A549 (cell line): ENCODE measurements at regions not wholly inside any gene's neighbourhood (a gene's known extent, or its start where the extent isn't known, plus 50 kb on each side); places are given as distances from the start of the nearest gene placed in this dataset.

Experiments used
- ATAC-seq, 2 experiments: fragments of 200-7000 bp in 1 of 2; fragments of >200 bp in 1 of 2; cut with Nextera tagmentation in 1 of 2; cut with Tn5 transposase in 1 of 2; 3 replicates each; pipeline versions ENCODE4 v1.8.0 to v1.9.1; 2018 to 2020; ENCODE audit warnings: mild to moderate bottlenecking in 1 of 2, moderate library complexity in 1 of 2
- CTCF ChIA-PET: fragments of 300-600 bp; sonication (Branson Sonifier 250); formaldehyde crosslinking; extraction: SDS; loops from one replicate; lab custom pipeline; 2021; ENCODE audit warnings: antibody characterized with exemption, inconsistent platforms; lab: Yijun Ruan, JAX
- POLR2A ChIA-PET: fragments of 350-600 bp; formaldehyde crosslinking; extraction: SDS; loops from one replicate; lab custom pipeline; 2021; ENCODE audit warnings: antibody characterized with exemption, inconsistent platforms; lab: Yijun Ruan, JAX
- DNase-seq, 2 experiments: peaks; one replicate each; pipeline versions ENCODE4 v3.0.0 to v3.0.0-alpha.2; 2011 to 2016; ENCODE audit warnings: low read depth in 1 of 2, low spot score in 1 of 2
- FAIRE-seq: peaks from 2 replicates; lab custom pipeline; 2011; peaks lifted over from hg19 to GRCh38; lab: Jason Lieb, UNC
- H3K27ac ChIP-seq, 2 experiments: fragments of >200 bp; sonication (Bioruptor Twin); formaldehyde crosslinking; 3 replicates each; pipeline ENCODE4 v1.5.1; 2016 to 2017
- H3K4me1 ChIP-seq: fragments of >200 bp; sonication (Bioruptor Twin); formaldehyde crosslinking; 3 replicates; pipeline ENCODE4 v1.6.1; 2016
- H3K4me2 ChIP-seq: fragments of >200 bp; sonication (Bioruptor Twin); formaldehyde crosslinking; 3 replicates; pipeline ENCODE4 v1.6.1; 2016
- H3K4me3 ChIP-seq: fragments of >200 bp; sonication (Bioruptor Twin); formaldehyde crosslinking; 3 replicates; pipeline ENCODE4 v1.5.1; 2016
- H3K9me3 ChIP-seq: fragments of >200 bp; sonication (Bioruptor Twin); formaldehyde crosslinking; 3 replicates; pipeline ENCODE4 v1.6.1; 2016
- ATOH8 ChIP-seq: fragments of 250-450 bp; sonication (Bioruptor Pico); IDR thresholded peaks from 2 replicates; pipeline ENCODE4 v1.5.0; 2020; ENCODE audit warnings: low read depth, mild to moderate bottlenecking, moderate library complexity
- BCL3 ChIP-seq: fragments of >200 bp; sonication (Bioruptor Twin); formaldehyde crosslinking; IDR thresholded peaks from 3 replicates; pipeline ENCODE4 v1.6.1; 2016
- CBX8 ChIP-seq: fragments of 200-600 bp; sonication (generic); IDR thresholded peaks from 2 replicates; pipeline ENCODE4 v1.6.1; 2016
- CEBPB ChIP-seq, 2 experiments: fragments of >200 bp in 1 of 2; sonication (Bioruptor Twin) in 1 of 2; formaldehyde crosslinking in 1 of 2; IDR thresholded peaks; 2 replicates each; pipeline ENCODE4 v1.6.1; 2012 to 2016
- CHD4 ChIP-seq: fragments of 200-600 bp; sonication (generic); IDR thresholded peaks from 2 replicates; pipeline ENCODE4 v1.6.1; 2016; ENCODE audit warnings: antibody characterized with exemption, mild to moderate bottlenecking, borderline replicate concordance
- ELK1 ChIP-seq: fragments of 150-350 bp; IDR thresholded peaks from 2 replicates; pipeline ENCODE4 v1.6.1; 2014; ENCODE audit warnings: low read depth, mild to moderate bottlenecking, low read length
- EP300 ChIP-seq, 2 experiments: fragments of >200 bp; sonication (Bioruptor Twin); formaldehyde crosslinking; IDR thresholded peaks; 2 replicates in 1 of 2; 3 replicates in 1 of 2; pipeline ENCODE4 v1.6.1; 2016 to 2017
- FOSL2 ChIP-seq, 2 experiments: fragments of 450-650 bp in 1 of 2; fragments of >200 bp in 1 of 2; sonication (Bioruptor Twin) in 1 of 2; formaldehyde crosslinking; IDR thresholded peaks; 2 replicates each; pipeline versions ENCODE4 v1.5.0 to v1.6.1; 2016 to 2020; ENCODE audit warnings: mild to moderate bottlenecking in 1 of 2, moderate library complexity in 1 of 2
- GATA3 ChIP-seq: IDR thresholded peaks from 2 replicates; pipeline ENCODE4 v1.6.1; 2012; ENCODE audit warnings: borderline replicate concordance
- HEYL ChIP-seq: fragments of 250-450 bp; sonication (Bioruptor Pico); IDR thresholded peaks from 2 replicates; pipeline ENCODE4 v1.8.0; 2021; ENCODE audit warnings: mild to moderate bottlenecking, moderate library complexity
- HMGXB4 ChIP-seq: fragments of 250-450 bp; sonication (Bioruptor Pico); IDR thresholded peaks from 2 replicates; pipeline ENCODE4 v1.5.0; 2021; ENCODE audit warnings: mild to moderate bottlenecking, moderate library complexity, borderline replicate concordance
- HOXB5 ChIP-seq: fragments of 250-450 bp; sonication (Bioruptor Pico); IDR thresholded peaks from 2 replicates; pipeline ENCODE4 v1.5.0; 2020; ENCODE audit warnings: mild to moderate bottlenecking, moderate library complexity
- KDM1A ChIP-seq: fragments of 200-600 bp; sonication (generic); IDR thresholded peaks from 2 replicates; pipeline ENCODE4 v1.6.1; 2016; ENCODE audit warnings: low read depth, mild to moderate bottlenecking
- KDM5A ChIP-seq: fragments of 200-600 bp; sonication (generic); IDR thresholded peaks from 2 replicates; pipeline ENCODE4 v1.6.1; 2016; ENCODE audit warnings: antibody characterized with exemption, mild to moderate bottlenecking
- MAFK ChIP-seq: fragments of 450-650 bp; IDR thresholded peaks from 2 replicates; pipeline ENCODE4 v1.6.1; 2014; ENCODE audit not compliant: partially characterized antibody
- MYC ChIP-seq: IDR thresholded peaks from 2 replicates; pipeline ENCODE4 v1.6.1; 2012; ENCODE audit warnings: mild to moderate bottlenecking, inconsistent platforms, low read length, improper control_type of control experiment, borderline replicate concordance
- NFE2L2 ChIP-seq: fragments of 150-350 bp; conservative IDR thresholded peaks from 2 replicates; pipeline ENCODE4 v1.6.1; 2014; ENCODE audit warnings: low read length
- POLR2A ChIP-seq: IDR thresholded peaks from 2 replicates; pipeline ENCODE4 v1.6.1; 2012; ENCODE audit warnings: mild to moderate bottlenecking, low read length
- RAD21 ChIP-seq, 2 experiments: fragments of >200 bp in 1 of 2; sonication (Bioruptor Twin) in 1 of 2; formaldehyde crosslinking in 1 of 2; IDR thresholded peaks in 1 of 2; conservative IDR thresholded peaks in 1 of 2; 2 replicates in 1 of 2; 3 replicates in 1 of 2; pipeline ENCODE4 v1.6.1; 2012 to 2018; ENCODE audit warnings: inconsistent platforms in 1 of 2
- RCOR1 ChIP-seq: fragments of 150-350 bp; IDR thresholded peaks from 2 replicates; pipeline ENCODE4 v1.6.1; 2014; ENCODE audit warnings: antibody characterized with exemption, low read length, low read depth
- RNF2 ChIP-seq: fragments of 200-600 bp; sonication (generic); IDR thresholded peaks from 2 replicates; pipeline ENCODE4 v1.6.1; 2016; ENCODE audit warnings: low read depth, mild to moderate bottlenecking, antibody characterized with exemption, moderate library complexity, borderline replicate concordance
- SMC3 ChIP-seq: fragments of >200 bp; sonication (Bioruptor Twin); formaldehyde crosslinking; IDR thresholded peaks from 3 replicates; pipeline ENCODE4 v1.6.1; 2018; ENCODE audit warnings: inconsistent platforms
- ZFP36 ChIP-seq: fragments of 450-650 bp; IDR thresholded peaks from 2 replicates; pipeline ENCODE4 v1.6.1; 2014; ENCODE audit warnings: borderline replicate concordance; ENCODE audit not compliant: partially characterized antibody
- WGBS: methylation state at CpG from one replicate; pipeline ENCODE4 v1.1.6; 2017; ENCODE audit errors: missing lambda C conversion rate; 5-methylcytosine and 5-hydroxymethylcytosine counted together
- TF ChIP-seq, protein P1 (sequence below): IDR thresholded peaks from 2 replicates; pipeline ENCODE4 v1.6.1; 2012; ENCODE audit warnings: low read depth, borderline replicate concordance
- TF ChIP-seq, protein P2 (sequence below): IDR thresholded peaks from 2 replicates; pipeline ENCODE4 v1.6.1; 2012
- TF ChIP-seq, protein P3 (sequence below): fragments of >200 bp; sonication (Bioruptor Twin); formaldehyde crosslinking; IDR thresholded peaks from 2 replicates; pipeline ENCODE4 v1.6.1; 2016

DNA sequence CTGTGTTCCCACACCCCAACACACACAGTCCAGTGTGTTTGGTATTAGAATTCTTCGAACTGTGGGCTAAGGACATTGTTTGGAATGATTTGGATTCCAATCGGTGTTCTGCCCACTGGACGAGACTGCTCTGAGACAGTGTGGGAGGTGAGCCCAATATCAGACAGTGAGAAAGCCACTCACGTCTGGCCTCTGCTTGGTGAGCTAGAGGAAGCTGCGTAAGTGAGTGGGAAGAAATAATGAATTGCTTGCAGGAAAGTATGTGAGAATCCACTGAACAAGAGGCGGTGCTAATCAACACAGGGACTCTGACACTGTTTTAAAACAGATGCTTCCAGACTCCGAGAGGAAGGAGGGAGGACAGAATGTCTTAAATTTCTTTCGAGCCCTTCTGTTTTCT is 675.0 kb upstream of the ANKRD30A start:
- ATAC-seq (no peak), DNase-seq (no peak), FAIRE-seq (no peak)
- H3K4me2 ChIP-seq = peak overlapping the region; percentile 35
- no peaks in the 10 kb centered on the region for H3K9me3 ChIP-seq
- H3K27ac ChIP-seq = 0 out of 6 replicates have a peak overlapping the region, but pooled peaks of 1 of the 2 experiments have one; percentile 42
- 55% methylated on average over 8 of the region's 8 CpGs for WGBS
- TF ChIP-seq CHD4 = no peak
- TF ChIP-seq EP300 (IDR thresholded peaks at IDR 0.05) = no peak
- TF ChIP-seq KDM5A = no peak
- TF ChIP-seq SMC3 = no peak
- TF ChIP-seq NFE2L2 = no peak
- TF ChIP-seq KDM1A = no peak
- TF ChIP-seq RAD21 (conservative IDR thresholded peaks at IDR 0.05 in 1 of 2, IDR thresholded peaks at IDR 0.05 in 1 of 2) = no peak
- no peak for TF ChIP-seq RNF2
- TF ChIP-seq, protein P1, sequence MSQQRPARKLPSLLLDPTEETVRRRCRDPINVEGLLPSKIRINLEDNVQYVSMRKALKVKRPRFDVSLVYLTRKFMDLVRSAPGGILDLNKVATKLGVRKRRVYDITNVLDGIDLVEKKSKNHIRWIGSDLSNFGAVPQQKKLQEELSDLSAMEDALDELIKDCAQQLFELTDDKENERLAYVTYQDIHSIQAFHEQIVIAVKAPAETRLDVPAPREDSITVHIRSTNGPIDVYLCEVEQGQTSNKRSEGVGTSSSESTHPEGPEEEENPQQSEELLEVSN = no peak
- no peak overlapping the region for H3K4me3 ChIP-seq
- POLR2A ChIA-PET = no interaction called here
- peaks cover 10% of the 10 kb centered on the region; the same call in 2 of the 3 replicates for H3K4me1 ChIP-seq
- CTCF ChIA-PET = no interaction called here

- POLR2A ChIA-PET = no interaction called here
- CTCF ChIA-PET = no interaction called here
- FAIRE-seq = no peak
- WGBS = 33% methylated on average over 11 of the region's 11 CpGs
- DNase-seq = no peak
- H3K4me3 ChIP-seq = no peak overlapping the region
- 0 out of 6 replicates have a peak overlapping the region, but pooled peaks of 1 of the 2 experiments have one; percentile 24 for H3K27ac ChIP-seq
- no peak for ATAC-seq
- H3K4me2 ChIP-seq = peak overlapping the region; percentile 35
- TF ChIP-seq CEBPB (IDR thresholded peaks at IDR 0.05) = peak in 1 of 2 experiments; percentile 48; a peak in 2 of 4 replicates
- no peak for TF ChIP-seq KDM1A
- no peaks in the 10 kb centered on the region for H3K9me3 ChIP-seq
- peaks cover 10% of the 10 kb centered on the region; the same call in 2 of the 3 replicates for H3K4me1 ChIP-seq
These were observed 676.4 kb upstream of the ANKRD30A start for GRCh38 chr10:36448760-36449691.

DNA sequence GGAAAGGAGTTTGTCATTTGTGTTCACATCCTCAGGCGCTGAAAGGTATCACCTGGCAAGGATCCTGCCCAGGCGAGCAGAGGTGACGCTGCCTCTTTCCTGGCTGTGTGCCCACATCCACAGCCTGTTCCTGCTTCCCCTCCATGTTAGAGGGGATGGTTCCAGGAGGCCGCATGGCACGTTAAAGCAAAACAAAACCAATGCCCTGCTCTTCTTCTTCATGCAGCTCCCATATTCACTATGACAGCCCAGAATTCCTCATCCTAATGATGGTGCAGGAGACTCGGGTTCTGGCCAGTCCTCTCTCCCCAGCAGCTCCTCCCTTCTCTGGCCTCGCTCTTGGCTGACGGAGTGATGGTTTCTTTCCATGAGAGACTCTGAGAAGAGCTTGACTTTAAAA is 678.5 kb upstream of the ANKRD30A start:
- DNase-seq = no peak
- TF ChIP-seq, protein P2, sequence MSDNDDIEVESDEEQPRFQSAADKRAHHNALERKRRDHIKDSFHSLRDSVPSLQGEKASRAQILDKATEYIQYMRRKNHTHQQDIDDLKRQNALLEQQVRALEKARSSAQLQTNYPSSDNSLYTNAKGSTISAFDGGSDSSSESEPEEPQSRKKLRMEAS = no peak
- no peak for TF ChIP-seq CBX8
- no peak for TF ChIP-seq POLR2A
- no peak for TF ChIP-seq ATOH8 (CRISPR knock-in tag)
- TF ChIP-seq HMGXB4 (CRISPR knock-in tag) = no peak
- TF ChIP-seq FOSL2 (IDR thresholded peaks at IDR 0.05) = no peak
- no peak for TF ChIP-seq FOSL2 (CRISPR knock-in tag; IDR thresholded peaks at IDR 0.05)
- TF ChIP-seq BCL3 = no peak
- no peak for TF ChIP-seq ZFP36
- no peak for TF ChIP-seq EP300 (IDR thresholded peaks at IDR 0.05)
- TF ChIP-seq RCOR1 = no peak
- no peak for TF ChIP-seq HEYL (CRISPR knock-in tag)
- no peak for TF ChIP-seq SMC3
- no peak for TF ChIP-seq MAFK
- no peak for TF ChIP-seq GATA3
- no peak for TF ChIP-seq NFE2L2
- no peak for TF ChIP-seq ELK1
- TF ChIP-seq, protein P3, sequence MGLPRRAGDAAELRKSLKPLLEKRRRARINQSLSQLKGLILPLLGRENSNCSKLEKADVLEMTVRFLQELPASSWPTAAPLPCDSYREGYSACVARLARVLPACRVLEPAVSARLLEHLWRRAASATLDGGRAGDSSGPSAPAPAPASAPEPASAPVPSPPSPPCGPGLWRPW = no peak
- no peak for TF ChIP-seq HOXB5 (CRISPR knock-in tag)
- TF ChIP-seq MYC = no peak
- TF ChIP-seq, all 56 proteins: peak for 0
- no peak for ATAC-seq
- CTCF ChIA-PET = interaction anchor here (0.6 kb wide), 1 partner anchor 227 kb away, joined by 3 read pairs; no protein-coding TSS in a partner anchor
- Histone ChIP-seq H3K4me2 (no peak overlapping the region), H3K27ac (no peak overlapping the region), H3K4me1 (peaks cover 10% of the 10 kb centered on the region; the same call in 2 of the 3 replicates), H3K4me3 (no peak overlapping the region), H3K9me3 (no peaks in the 10 kb centered on the region)
- FAIRE-seq = no peak
- 76% methylated on average over 8 of the region's 8 CpGs for WGBS
- POLR2A ChIA-PET = no interaction called here
